ENCODE measurements at regions not wholly inside any gene's neighbourhood (a gene's known extent, or its start where the extent isn't known, plus 50 kb on each side); places are given as distances from the start of the nearest gene placed in this dataset.

- DNase-seq (ENCODE audit: extremely low read depth, low read depth) = no peak
- no peak for TF ChIP-seq CTCF (IDR thresholded peaks at IDR 0.05; ENCODE audit: low read depth, low read length, missing control alignments)
- no peak overlapping the region for H3K4me3 ChIP-seq (replicated peaks; ENCODE audit: low read depth, low read length)
Measured at GRCh38 chr12:126358806-126359205, 1293.6 kb downstream of the AACS start.

GRCh38 chr12:126359216-126359615 lies 1294.0 kb downstream of the AACS start:
- no peak for DNase-seq (ENCODE audit: extremely low read depth, low read depth)
- TF ChIP-seq CTCF (IDR thresholded peaks at IDR 0.05; ENCODE audit: low read depth, low read length, missing control alignments) = no peak
- H3K4me3 ChIP-seq (replicated peaks; ENCODE audit: low read depth, low read length) = no peak overlapping the region

GRCh38 chr12:126361804-126362203 lies 1296.6 kb downstream of the AACS start:
- no peak for TF ChIP-seq CTCF (IDR thresholded peaks at IDR 0.05; ENCODE audit: low read depth, low read length, missing control alignments)
- H3K4me3 ChIP-seq (replicated peaks; ENCODE audit: low read depth, low read length) = no peak overlapping the region
- DNase-seq (ENCODE audit: extremely low read depth, low read depth) = no peak

- no peak for TF ChIP-seq CTCF (IDR thresholded peaks at IDR 0.05; ENCODE audit: low read depth, low read length, missing control alignments)
- DNase-seq (ENCODE audit: extremely low read depth, low read depth) = no peak
- H3K4me3 ChIP-seq (replicated peaks; ENCODE audit: low read depth, low read length) = no peak overlapping the region
Measured at GRCh38 chr12:126362493-126362892, 1297.3 kb downstream of the AACS start.

- TF ChIP-seq CTCF (IDR thresholded peaks at IDR 0.05; ENCODE audit: low read depth, low read length, missing control alignments) = no peak
- no peak overlapping the region for H3K4me3 ChIP-seq (replicated peaks; ENCODE audit: low read depth, low read length)
- no peak for DNase-seq (ENCODE audit: extremely low read depth, low read depth)
Measured at GRCh38 chr12:126362964-126363363, 1297.7 kb downstream of the AACS start.

- TF ChIP-seq CTCF (IDR thresholded peaks at IDR 0.05; ENCODE audit: low read depth, low read length, missing control alignments) = no peak
- no peak overlapping the region for H3K4me3 ChIP-seq (replicated peaks; ENCODE audit: low read depth, low read length)
- DNase-seq (ENCODE audit: extremely low read depth, low read depth) = no peak
Measured at GRCh38 chr12:126369487-126370463, 1304.5 kb downstream of the AACS start.
